ENCODE measurements at regions not wholly inside any gene's neighbourhood (a gene's known extent, or its start where the extent isn't known, plus 50 kb on each side); places are given as distances from the start of the nearest gene placed in this dataset.
A peak's percentile ranks its signal among the peaks of the same experiment; 100 is the strongest.
"Not testable (repeated sequence)": the region's sequence is repeated elsewhere in the genome, so short reads cannot be mapped to it uniquely, and the experiment has no call there.

DNA sequence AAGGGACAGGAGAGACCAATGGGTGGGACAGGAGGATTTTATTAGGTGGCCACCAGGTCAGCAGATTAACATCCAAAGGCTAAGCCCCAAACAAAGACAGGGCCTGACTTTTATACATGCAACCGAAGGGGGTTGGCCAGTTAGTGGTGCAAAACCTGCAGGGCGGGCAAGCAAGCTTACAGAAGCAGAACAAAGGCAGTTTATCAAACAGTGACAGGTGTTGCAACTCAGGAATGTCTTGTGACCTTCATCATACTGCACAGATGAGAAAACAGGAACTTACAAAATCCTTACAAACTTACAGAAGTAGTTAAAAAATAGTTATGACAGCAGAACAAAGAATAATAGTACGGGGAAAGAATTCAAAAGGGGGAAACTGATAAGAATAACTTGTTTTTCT, 708.1 kb downstream of the GLUD2 start:
- no peaks in the 10 kb centered on the region for H3K27me3 Mint-ChIP-seq (ENCODE audit: insufficient read depth, unreplicated experiment)
- H3K36me3 ChIP-seq (ENCODE audit: control insufficient read depth, insufficient read depth, low read length): no peaks in the 10 kb centered on the region
- H3K27ac Mint-ChIP-seq (ENCODE audit: unreplicated experiment): no peak overlapping the region
- no peak overlapping the region for H3K4me3 Mint-ChIP-seq (ENCODE audit: unreplicated experiment)
- no peaks in the 10 kb centered on the region for H3K9me3 ChIP-seq
- H3K4me3 ChIP-seq (ENCODE audit: low read depth, low read length): no peak overlapping the region
- intact Hi-C loops (cut with micrococcal nuclease; ENCODE audit: unreplicated experiment): no loop called here
- H3K4me1 ChIP-seq: no peaks in the 10 kb centered on the region
- H3K9me3 Mint-ChIP-seq (ENCODE audit: unreplicated experiment): no peaks in the 10 kb centered on the region
- no peak for TF ChIP-seq CTCF (IDR thresholded peaks at IDR 0.05; ENCODE audit: insufficient read depth in 1 of 2, low read depth in 1 of 2, low read length in 1 of 2, severe bottlenecking in 1 of 2, unreplicated experiment in 1 of 2)
- H3K27me3 ChIP-seq (replicated peaks; ENCODE audit: control insufficient read depth, insufficient read depth, low read length): no peaks in the 10 kb centered on the region
- POLR2A ChIA-PET: no interaction called here
- no TSS peak for BruUV-seq (replicated peaks)
- peak in 1 of 2 experiments; percentile 1 for DNase-seq
- CTCF ChIA-PET: no interaction called here
- no peaks in the 10 kb centered on the region for H3K36me3 Mint-ChIP-seq (ENCODE audit: insufficient read depth, unreplicated experiment)
- no peaks in the 10 kb centered on the region for H3K4me1 Mint-ChIP-seq (ENCODE audit: low read depth, unreplicated experiment)

DNA sequence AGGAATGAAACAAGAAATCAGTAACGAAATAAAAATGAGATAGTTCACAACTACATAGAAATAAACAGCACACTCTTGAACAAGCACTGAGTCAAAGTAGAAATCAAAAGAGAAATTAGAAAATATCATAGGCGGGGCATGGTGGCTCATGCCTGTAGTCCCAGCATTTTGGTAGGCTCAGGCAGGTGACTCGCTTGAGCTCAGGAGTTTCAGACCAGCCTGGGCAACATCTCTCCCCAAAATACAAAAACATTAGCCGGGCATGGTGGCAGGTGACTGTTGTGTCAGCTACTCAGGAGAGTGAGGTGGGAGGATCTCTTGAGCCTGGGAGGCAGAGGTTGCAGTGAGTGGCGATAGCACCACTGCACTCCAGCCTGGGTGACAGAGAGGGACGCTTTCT, 714.4 kb downstream of the GLUD2 start:
- no peaks in the 10 kb centered on the region for H3K27me3 Mint-ChIP-seq (ENCODE audit: insufficient read depth, unreplicated experiment)

GRCh38 chrX:121763671-121764070, 716.3 kb downstream of the GLUD2 start:
- TF ChIP-seq CTCF (IDR thresholded peaks at IDR 0.05; ENCODE audit: insufficient read depth in 1 of 2, low read depth in 1 of 2, low read length in 1 of 2, severe bottlenecking in 1 of 2, unreplicated experiment in 1 of 2): no peak
- no peak overlapping the region for H3K27ac Mint-ChIP-seq (ENCODE audit: unreplicated experiment)
- Histone ChIP-seq H3K36me3 (ENCODE audit: control insufficient read depth, insufficient read depth, low read length) (no peaks in the 10 kb centered on the region), H3K4me1 (no peaks in the 10 kb centered on the region), H3K27me3 (replicated peaks; ENCODE audit: control insufficient read depth, insufficient read depth, low read length) (no peaks in the 10 kb centered on the region), H3K9me3 (no peaks in the 10 kb centered on the region), H3K4me3 (ENCODE audit: low read depth, low read length) (no peak overlapping the region)
- ChIA-PET CTCF (no interaction called here), POLR2A (no interaction called here)
- H3K9me3 Mint-ChIP-seq (ENCODE audit: unreplicated experiment): no peaks in the 10 kb centered on the region
- H3K4me3 Mint-ChIP-seq (ENCODE audit: unreplicated experiment): no peak overlapping the region
- intact Hi-C loops (cut with micrococcal nuclease; ENCODE audit: unreplicated experiment): no loop called here
- no TSS peak for BruUV-seq (replicated peaks)
- no peak for DNase-seq
- H3K4me1 Mint-ChIP-seq (ENCODE audit: low read depth, unreplicated experiment): no peaks in the 10 kb centered on the region
- no peaks in the 10 kb centered on the region for H3K27me3 Mint-ChIP-seq (ENCODE audit: insufficient read depth, unreplicated experiment)
- no peaks in the 10 kb centered on the region for H3K36me3 Mint-ChIP-seq (ENCODE audit: insufficient read depth, unreplicated experiment)

More for the DNA sequence above, 714.4 kb downstream of the GLUD2 start:
- Mint-ChIP-seq H3K4me3 (ENCODE audit: unreplicated experiment) (no peak overlapping the region), H3K4me1 (ENCODE audit: low read depth, unreplicated experiment) (no peaks in the 10 kb centered on the region), H3K9me3 (ENCODE audit: unreplicated experiment) (no peaks in the 10 kb centered on the region), H3K27ac (ENCODE audit: unreplicated experiment) (no peak overlapping the region), H3K36me3 (ENCODE audit: insufficient read depth, unreplicated experiment) (no peaks in the 10 kb centered on the region)
- H3K4me3 ChIP-seq (ENCODE audit: low read depth, low read length): no peak overlapping the region
- BruUV-seq (replicated peaks): no TSS peak
- no peak for DNase-seq
- CTCF ChIA-PET: no interaction called here
- no peaks in the 10 kb centered on the region for H3K36me3 ChIP-seq (ENCODE audit: control insufficient read depth, insufficient read depth, low read length)
- H3K4me1 ChIP-seq: no peaks in the 10 kb centered on the region
- POLR2A ChIA-PET: no interaction called here
- TF ChIP-seq CTCF (IDR thresholded peaks at IDR 0.05; ENCODE audit: insufficient read depth in 1 of 2, low read depth in 1 of 2, low read length in 1 of 2, severe bottlenecking in 1 of 2, unreplicated experiment in 1 of 2): no peak
- H3K9me3 ChIP-seq: no peaks in the 10 kb centered on the region
- intact Hi-C loops (cut with micrococcal nuclease; ENCODE audit: unreplicated experiment): no loop called here
- no peaks in the 10 kb centered on the region for H3K27me3 ChIP-seq (replicated peaks; ENCODE audit: control insufficient read depth, insufficient read depth, low read length)

DNA sequence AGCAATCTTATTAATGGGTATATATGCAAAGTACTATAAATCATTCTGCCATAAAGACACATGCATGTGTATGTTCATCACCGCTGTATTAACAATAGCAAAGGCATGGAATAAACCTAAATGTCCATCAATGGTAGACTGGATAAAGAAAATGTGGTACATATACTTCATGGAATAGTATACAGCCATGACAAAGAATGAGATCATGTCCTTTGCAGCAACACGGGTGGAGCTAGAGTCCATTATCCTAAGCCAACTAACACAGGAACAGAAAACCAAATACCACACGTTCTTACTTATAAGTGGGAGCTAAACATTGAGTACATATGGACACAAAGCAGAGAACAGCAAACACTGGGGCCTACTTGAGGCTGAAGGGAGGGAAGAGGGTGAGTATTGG, 720.8 kb downstream of the GLUD2 start:
- H3K9me3 ChIP-seq; H3K27me3 ChIP-seq (replicated peaks; ENCODE audit: control insufficient read depth, insufficient read depth, low read length); intact Hi-C loops (cut with micrococcal nuclease; ENCODE audit: unreplicated experiment); H3K27ac Mint-ChIP-seq (ENCODE audit: unreplicated experiment); H3K36me3 Mint-ChIP-seq (ENCODE audit: insufficient read depth, unreplicated experiment); CTCF ChIA-PET; BruUV-seq (replicated peaks); H3K9me3 Mint-ChIP-seq (ENCODE audit: unreplicated experiment); H3K4me1 ChIP-seq; DNase-seq; POLR2A ChIA-PET; H3K4me1 Mint-ChIP-seq (ENCODE audit: low read depth, unreplicated experiment); H3K4me3 ChIP-seq (ENCODE audit: low read depth, low read length); H3K4me3 Mint-ChIP-seq (ENCODE audit: unreplicated experiment); H3K27me3 Mint-ChIP-seq (ENCODE audit: insufficient read depth, unreplicated experiment); H3K36me3 ChIP-seq (ENCODE audit: control insufficient read depth, insufficient read depth, low read length): not testable (repeated sequence)

Data from Caco-2 (cell line).